Testis (tissue), 2 donors: ENCODE measurements at regions not wholly inside any gene's neighbourhood (a gene's known extent, or its start where the extent isn't known, plus 50 kb on each side); places are given as distances from the start of the nearest gene placed in this dataset.

Experiments used
- POLR2A ChIP-seq: fragments of 450-650 bp; IDR thresholded peaks from one replicate; pipeline ENCODE4 v1.6.1; 2017; ENCODE audit warnings: antibody characterized with exemption, mild to moderate bottlenecking, moderate library complexity
- TF ChIP-seq, protein P1 (sequence below), 3 experiments: fragments of 450-650 bp in 2 of 3; fragments of 200-600 bp in 1 of 3; sonication (generic) in 1 of 3; IDR thresholded peaks; one replicate each; pipeline ENCODE4 v1.5.1; 2016 to 2019; ENCODE audit warnings: antibody characterized with exemption in 3 of 3, mild to moderate bottlenecking in 2 of 3, moderate library complexity in 1 of 3

DNA sequence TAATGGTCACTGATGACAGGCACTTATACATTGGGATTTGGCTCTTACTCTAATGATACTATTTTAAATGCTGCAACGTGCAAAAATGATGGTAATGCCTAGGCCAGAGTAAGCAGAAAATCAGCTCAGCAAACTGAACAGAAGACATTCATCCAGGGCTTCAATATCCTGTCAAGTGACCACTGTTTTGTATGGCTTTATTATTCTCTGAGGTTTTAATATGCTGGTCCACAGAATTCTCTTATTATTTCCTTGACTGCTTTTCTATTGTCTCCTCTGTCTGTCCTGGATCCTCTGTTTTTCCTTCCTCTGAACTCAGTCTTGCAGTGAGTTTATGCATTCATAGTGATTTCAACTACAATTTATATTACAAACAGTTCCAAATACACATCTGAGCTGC is 90.8 kb upstream of the PMFBP1 start:
- TF ChIP-seq, protein P1, sequence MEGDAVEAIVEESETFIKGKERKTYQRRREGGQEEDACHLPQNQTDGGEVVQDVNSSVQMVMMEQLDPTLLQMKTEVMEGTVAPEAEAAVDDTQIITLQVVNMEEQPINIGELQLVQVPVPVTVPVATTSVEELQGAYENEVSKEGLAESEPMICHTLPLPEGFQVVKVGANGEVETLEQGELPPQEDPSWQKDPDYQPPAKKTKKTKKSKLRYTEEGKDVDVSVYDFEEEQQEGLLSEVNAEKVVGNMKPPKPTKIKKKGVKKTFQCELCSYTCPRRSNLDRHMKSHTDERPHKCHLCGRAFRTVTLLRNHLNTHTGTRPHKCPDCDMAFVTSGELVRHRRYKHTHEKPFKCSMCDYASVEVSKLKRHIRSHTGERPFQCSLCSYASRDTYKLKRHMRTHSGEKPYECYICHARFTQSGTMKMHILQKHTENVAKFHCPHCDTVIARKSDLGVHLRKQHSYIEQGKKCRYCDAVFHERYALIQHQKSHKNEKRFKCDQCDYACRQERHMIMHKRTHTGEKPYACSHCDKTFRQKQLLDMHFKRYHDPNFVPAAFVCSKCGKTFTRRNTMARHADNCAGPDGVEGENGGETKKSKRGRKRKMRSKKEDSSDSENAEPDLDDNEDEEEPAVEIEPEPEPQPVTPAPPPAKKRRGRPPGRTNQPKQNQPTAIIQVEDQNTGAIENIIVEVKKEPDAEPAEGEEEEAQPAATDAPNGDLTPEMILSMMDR (IDR thresholded peaks at IDR 0.05) = no peak
- TF ChIP-seq POLR2A = no peak
